Activated naive CD8-positive, alpha-beta T cell treated with anti-CD3 and anti-CD28 coated beads, Interleukin-2, amount 50 U/mL, for 24 hours (primary cell): ENCODE measurements at regions not wholly inside any gene's neighbourhood (a gene's known extent, or its start where the extent isn't known, plus 50 kb on each side); places are given as distances from the start of the nearest gene placed in this dataset.

ENCODE experiments used
- ATAC-seq: fragments of 150-1000 bp; cut with Tn5 transposase; one replicate; pipeline ENCODE4 v1.10.0; 2021
- DNase-seq: peaks from one replicate; pipeline ENCODE4 v3.0.0; 2021
- H3K27ac Mint-ChIP-seq: one replicate; pipeline ENCODE4 v1.8.0; 2021; ENCODE audit warnings: mild to moderate bottlenecking, mixed read lengths
- H3K27me3 Mint-ChIP-seq: one replicate; pipeline ENCODE4 v1.8.0; 2021; ENCODE audit warnings: mixed read lengths
- H3K36me3 Mint-ChIP-seq: one replicate; pipeline ENCODE4 v1.8.0; 2021; ENCODE audit warnings: low read depth, mixed read lengths
- H3K4me1 Mint-ChIP-seq: one replicate; pipeline ENCODE4 v1.8.0; 2021; ENCODE audit warnings: mixed read lengths
- H3K4me3 Mint-ChIP-seq: one replicate; pipeline ENCODE4 v1.8.0; 2021; ENCODE audit warnings: mild to moderate bottlenecking, moderate library complexity, mixed read lengths
- H3K9me3 Mint-ChIP-seq: one replicate; pipeline ENCODE4 v1.8.0; 2021; ENCODE audit warnings: mixed read lengths

- Mint-ChIP-seq H3K36me3 (no peaks in the 10 kb centered on the region), H3K27me3 (no peaks in the 10 kb centered on the region), H3K27ac (no peak overlapping the region), H3K9me3 (peaks cover 3% of the 10 kb centered on the region), H3K4me3 (no peak overlapping the region), H3K4me1 (no peaks in the 10 kb centered on the region)
- DNase-seq = no peak
- no peak for ATAC-seq
Measured at GRCh38 chr5:167785901-167786300, 505.5 kb upstream of the WWC1 start.

DNA sequence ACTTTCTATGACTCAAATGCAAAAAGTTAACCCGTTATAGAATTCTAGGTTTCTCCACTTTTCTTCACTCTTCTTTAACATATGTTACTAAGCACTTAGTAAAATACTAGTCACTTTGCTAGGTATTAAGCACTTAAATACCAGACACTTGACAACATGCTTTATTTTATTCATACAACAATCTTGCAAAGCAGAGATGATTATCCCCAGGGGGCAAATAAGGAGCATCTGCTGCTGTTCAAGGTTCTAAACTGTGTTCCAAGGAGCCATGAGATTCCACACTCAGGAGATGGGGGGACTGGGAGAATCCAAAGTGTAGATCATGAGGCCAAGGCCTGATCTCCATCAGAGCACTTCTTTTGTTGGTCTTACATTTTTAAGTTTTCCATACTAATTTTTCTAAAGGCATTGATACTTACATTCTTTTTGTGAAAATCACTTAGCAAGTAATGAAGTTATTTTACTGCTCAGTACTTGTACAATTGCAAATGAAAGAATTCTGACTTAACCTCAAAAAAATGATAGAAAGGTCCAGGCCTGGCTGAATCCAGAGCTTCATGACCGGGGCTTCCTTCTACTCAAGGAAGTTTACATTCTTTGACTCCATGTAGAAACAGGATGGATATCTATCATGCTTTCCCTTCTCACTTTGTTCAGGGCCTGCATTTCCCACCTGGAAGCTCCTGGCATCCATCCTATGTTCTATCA lies 504.4 kb upstream of the WWC1 start:
- DNase-seq (no peak), ATAC-seq (no peak)
- Mint-ChIP-seq H3K9me3 (no peaks in the 10 kb centered on the region), H3K27ac (no peak overlapping the region), H3K27me3 (no peaks in the 10 kb centered on the region), H3K36me3 (no peaks in the 10 kb centered on the region), H3K4me3 (no peak overlapping the region), H3K4me1 (no peaks in the 10 kb centered on the region)

GRCh38 chr5:167790045-167790444 lies 501.4 kb upstream of the WWC1 start:
- DNase-seq (no peak), ATAC-seq (no peak)
- Mint-ChIP-seq H3K27ac (no peak overlapping the region), H3K9me3 (no peaks in the 10 kb centered on the region), H3K27me3 (no peaks in the 10 kb centered on the region), H3K4me3 (no peak overlapping the region), H3K36me3 (no peaks in the 10 kb centered on the region), H3K4me1 (no peaks in the 10 kb centered on the region)

DNA sequence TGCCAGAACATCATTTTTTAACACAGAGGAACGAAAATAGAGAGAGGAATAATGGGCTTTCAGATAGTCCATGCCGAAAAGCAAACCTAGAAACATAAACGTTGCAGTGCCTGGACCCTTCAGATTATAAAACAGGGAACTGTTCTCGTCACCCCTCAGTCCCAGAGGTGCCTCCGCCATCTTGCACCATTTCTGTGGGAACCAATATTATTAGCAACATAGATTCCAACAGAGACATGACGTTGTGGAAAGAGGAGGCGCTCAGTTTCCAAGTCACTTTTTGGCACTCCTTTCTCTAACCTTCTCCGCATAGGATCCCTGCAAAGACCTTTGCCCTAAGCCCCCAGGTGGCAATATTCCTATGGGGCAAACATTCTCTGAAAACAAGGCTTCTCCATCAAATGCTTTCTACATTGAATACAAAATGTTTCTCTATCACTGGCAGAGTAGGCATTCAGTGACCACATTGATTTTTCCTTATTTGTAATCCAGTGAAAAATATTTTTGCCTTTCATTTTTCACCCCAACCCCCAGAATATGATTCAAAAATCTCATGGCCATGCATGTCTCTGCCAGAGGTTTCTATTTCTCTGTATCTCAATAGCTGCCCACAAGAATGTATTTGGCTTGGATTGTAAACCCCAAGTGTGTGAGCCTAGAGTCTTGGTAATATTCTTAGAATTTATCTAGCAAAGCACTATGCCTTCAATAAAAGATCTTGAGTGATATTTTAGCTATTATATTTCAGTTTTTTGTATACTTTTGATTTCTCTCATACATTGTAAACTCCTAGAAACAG lies 500.8 kb upstream of the WWC1 start:
- no peaks in the 10 kb centered on the region for H3K36me3 Mint-ChIP-seq
- no peak overlapping the region for H3K27ac Mint-ChIP-seq
- DNase-seq (no peak), ATAC-seq (no peak)
- H3K27me3 Mint-ChIP-seq = no peaks in the 10 kb centered on the region
- no peaks in the 10 kb centered on the region for H3K4me1 Mint-ChIP-seq
- H3K9me3 Mint-ChIP-seq = no peaks in the 10 kb centered on the region
- H3K4me3 Mint-ChIP-seq = no peak overlapping the region

GRCh38 chr5:167792514-167792913 lies 498.9 kb upstream of the WWC1 start:
- H3K9me3 Mint-ChIP-seq = no peaks in the 10 kb centered on the region
- H3K27me3 Mint-ChIP-seq = no peaks in the 10 kb centered on the region
- no peak overlapping the region for H3K4me3 Mint-ChIP-seq
- H3K4me1 Mint-ChIP-seq = no peaks in the 10 kb centered on the region
- no peaks in the 10 kb centered on the region for H3K36me3 Mint-ChIP-seq
- H3K27ac Mint-ChIP-seq = no peak overlapping the region
- ATAC-seq (no peak), DNase-seq (no peak)

- Mint-ChIP-seq H3K27me3 (no peaks in the 10 kb centered on the region), H3K36me3 (no peaks in the 10 kb centered on the region), H3K9me3 (no peaks in the 10 kb centered on the region), H3K27ac (no peak overlapping the region), H3K4me1 (no peaks in the 10 kb centered on the region), H3K4me3 (no peak overlapping the region)
- ATAC-seq (no peak), DNase-seq (no peak)
Measured at GRCh38 chr5:167793700-167794099, 497.7 kb upstream of the WWC1 start.

GRCh38 chr5:167794121-167794520 lies 497.3 kb upstream of the WWC1 start:
- no peak overlapping the region for H3K4me3 Mint-ChIP-seq
- H3K36me3 Mint-ChIP-seq = no peaks in the 10 kb centered on the region
- H3K27me3 Mint-ChIP-seq = no peaks in the 10 kb centered on the region
- no peak overlapping the region for H3K27ac Mint-ChIP-seq
- no peaks in the 10 kb centered on the region for H3K9me3 Mint-ChIP-seq
- H3K4me1 Mint-ChIP-seq = no peaks in the 10 kb centered on the region
- no peak for ATAC-seq
- DNase-seq = no peak

GRCh38 chr5:167796672-167797071 lies 494.8 kb upstream of the WWC1 start:
- Mint-ChIP-seq H3K4me3 (no peak overlapping the region), H3K9me3 (no peaks in the 10 kb centered on the region), H3K4me1 (no peaks in the 10 kb centered on the region), H3K36me3 (no peaks in the 10 kb centered on the region), H3K27ac (no peak overlapping the region), H3K27me3 (no peaks in the 10 kb centered on the region)
- ATAC-seq = no peak
- DNase-seq = no peak

- ATAC-seq = no peak
- Mint-ChIP-seq H3K27ac (no peak overlapping the region), H3K27me3 (no peaks in the 10 kb centered on the region), H3K4me3 (no peak overlapping the region), H3K36me3 (no peaks in the 10 kb centered on the region), H3K4me1 (no peaks in the 10 kb centered on the region), H3K9me3 (no peaks in the 10 kb centered on the region)
- no peak for DNase-seq
Measured at GRCh38 chr5:167797933-167798332, 493.5 kb upstream of the WWC1 start.

DNA sequence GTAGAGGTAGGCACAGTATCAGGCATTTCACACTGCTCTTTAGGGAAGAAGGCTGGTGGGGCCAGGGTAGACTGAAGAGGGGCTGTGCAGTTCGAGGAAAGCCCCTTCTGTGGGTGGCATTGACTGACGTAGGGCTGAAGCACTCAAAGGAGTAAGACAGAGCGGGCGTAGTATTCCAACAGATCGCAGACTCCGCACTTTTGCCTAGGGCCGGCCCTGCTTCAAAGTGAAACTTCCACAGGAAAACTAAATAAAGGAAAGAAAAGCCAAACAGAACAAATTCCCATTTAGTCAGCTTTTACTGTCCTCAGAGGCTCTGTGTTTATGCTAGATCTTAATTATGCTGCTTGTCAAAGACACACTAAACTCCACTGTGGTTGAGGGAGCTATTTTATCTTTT lies 493.0 kb upstream of the WWC1 start:
- Mint-ChIP-seq H3K9me3 (no peaks in the 10 kb centered on the region), H3K4me1 (no peaks in the 10 kb centered on the region), H3K27me3 (no peaks in the 10 kb centered on the region), H3K36me3 (no peaks in the 10 kb centered on the region), H3K4me3 (no peak overlapping the region), H3K27ac (no peak overlapping the region)
- ATAC-seq (no peak), DNase-seq (no peak)

- H3K27ac Mint-ChIP-seq = no peak overlapping the region
- H3K36me3 Mint-ChIP-seq = no peaks in the 10 kb centered on the region
- DNase-seq (no peak), ATAC-seq (no peak)
- H3K9me3 Mint-ChIP-seq = no peaks in the 10 kb centered on the region
- no peaks in the 10 kb centered on the region for H3K4me1 Mint-ChIP-seq
- H3K27me3 Mint-ChIP-seq = no peaks in the 10 kb centered on the region
- H3K4me3 Mint-ChIP-seq = no peak overlapping the region
Measured at GRCh38 chr5:167800427-167800826, 491.0 kb upstream of the WWC1 start.

DNA sequence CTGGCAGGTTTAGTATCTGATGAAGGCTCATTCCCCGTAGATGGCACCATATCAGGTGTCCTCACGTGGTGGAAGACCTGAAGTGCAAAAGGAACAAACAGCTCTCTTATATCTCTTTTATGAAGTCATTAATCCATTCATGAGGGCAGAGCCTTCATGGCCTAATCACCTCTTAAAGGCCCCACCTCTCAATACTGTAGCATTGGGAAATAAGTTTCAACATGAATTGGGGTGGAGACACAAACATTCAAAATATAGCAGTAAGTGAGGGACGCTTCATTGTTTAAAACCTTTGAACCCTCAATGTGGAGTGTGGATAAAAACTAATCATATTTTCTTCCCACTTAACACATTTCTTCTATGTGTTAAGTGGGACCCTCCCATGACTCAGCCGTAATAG lies 489.4 kb upstream of the WWC1 start:
- Mint-ChIP-seq H3K4me1 (no peaks in the 10 kb centered on the region), H3K36me3 (no peaks in the 10 kb centered on the region), H3K27me3 (no peaks in the 10 kb centered on the region), H3K9me3 (no peaks in the 10 kb centered on the region), H3K4me3 (no peak overlapping the region), H3K27ac (no peak overlapping the region)
- ATAC-seq = no peak
- DNase-seq = no peak

DNA sequence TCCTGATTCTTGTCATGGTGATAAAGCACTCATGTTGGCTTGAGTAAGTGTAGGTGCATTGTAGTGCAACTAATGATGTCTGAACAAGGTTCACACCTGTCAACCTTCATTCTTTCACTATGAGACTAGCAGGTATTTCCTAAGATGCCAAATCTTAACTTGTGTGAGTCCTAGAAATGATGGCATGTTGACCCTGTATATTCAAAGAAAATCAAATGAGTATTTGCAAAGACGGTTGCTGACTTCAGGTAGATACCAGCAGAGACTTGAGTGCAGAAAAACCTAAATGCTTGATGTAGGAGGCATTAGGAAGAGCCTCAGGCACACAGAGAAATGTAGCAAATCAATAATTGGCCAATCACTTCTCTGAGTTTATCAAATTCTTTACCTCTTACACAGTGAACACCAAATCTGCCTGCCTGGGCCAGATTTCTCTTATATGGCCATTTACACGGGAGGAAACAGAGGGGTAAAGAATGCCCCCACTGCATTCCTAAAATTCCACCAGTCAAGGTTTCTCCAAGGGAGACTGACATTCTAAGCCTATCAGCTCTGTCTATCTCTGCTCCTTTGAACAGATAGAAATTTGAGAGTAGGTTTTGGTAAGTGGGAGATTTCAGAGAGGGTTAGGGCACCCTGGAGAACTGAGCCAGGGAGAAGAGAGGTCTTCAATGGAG lies 488.6 kb upstream of the WWC1 start:
- Mint-ChIP-seq H3K9me3 (no peaks in the 10 kb centered on the region), H3K27ac (no peak overlapping the region), H3K27me3 (no peaks in the 10 kb centered on the region), H3K36me3 (no peaks in the 10 kb centered on the region), H3K4me3 (no peak overlapping the region), H3K4me1 (no peaks in the 10 kb centered on the region)
- DNase-seq (no peak), ATAC-seq (no peak)

- no peak for DNase-seq
- no peak for ATAC-seq
- Mint-ChIP-seq H3K27me3 (no peaks in the 10 kb centered on the region), H3K36me3 (no peaks in the 10 kb centered on the region), H3K4me1 (no peaks in the 10 kb centered on the region), H3K27ac (no peak overlapping the region), H3K4me3 (no peak overlapping the region), H3K9me3 (no peaks in the 10 kb centered on the region)
Measured at GRCh38 chr5:167804512-167805220, 486.8 kb upstream of the WWC1 start.

DNA sequence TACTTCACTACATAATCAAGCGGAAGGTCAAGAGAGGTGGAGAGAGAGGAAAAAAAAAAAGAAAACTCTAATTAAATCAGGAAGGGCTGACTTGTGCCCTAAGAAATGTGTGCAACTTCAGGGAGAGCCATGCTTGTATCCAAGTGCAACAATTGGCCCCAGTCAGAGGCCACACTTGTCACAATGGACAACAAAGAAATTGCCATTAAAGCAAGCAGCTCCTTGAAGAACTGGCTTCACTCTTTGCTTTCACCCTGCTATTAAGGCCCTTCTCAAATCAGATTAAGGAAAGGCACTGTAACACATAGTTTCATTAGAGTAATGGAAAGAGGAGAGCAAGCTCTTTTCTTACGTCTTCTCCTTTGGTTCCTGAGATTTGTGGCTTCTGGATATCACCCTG lies 480.9 kb upstream of the WWC1 start:
- Mint-ChIP-seq H3K4me3 (no peak overlapping the region), H3K36me3 (no peaks in the 10 kb centered on the region), H3K9me3 (no peaks in the 10 kb centered on the region), H3K4me1 (no peaks in the 10 kb centered on the region), H3K27me3 (no peaks in the 10 kb centered on the region), H3K27ac (no peak overlapping the region)
- DNase-seq (no peak), ATAC-seq (no peak)
